Muscle layer of colon (tissue), 2 donors: ENCODE measurements at regions not wholly inside any gene's neighbourhood (a gene's known extent, or its start where the extent isn't known, plus 50 kb on each side); places are given as distances from the start of the nearest gene placed in this dataset.

Experiments used
- H3K27ac ChIP-seq: one replicate; pipeline ENCODE4 v1.7.0; 2013; ENCODE audit warnings: low read depth, mild to moderate bottlenecking, low read length, moderate library complexity
- H3K27me3 ChIP-seq, 2 donors: one replicate each; pipeline ENCODE4 v1.7.0; 2013; ENCODE audit warnings: low read length in 2 of 2, mild to moderate bottlenecking in 2 of 2; ENCODE audit not compliant: insufficient read depth in 2 of 2, control insufficient read depth in 1 of 2
- H3K36me3 ChIP-seq: one replicate; pipeline ENCODE4 v1.7.0; 2013; ENCODE audit warnings: mild to moderate bottlenecking, low read length; ENCODE audit not compliant: insufficient read depth
- H3K4me1 ChIP-seq: one replicate; pipeline ENCODE4 v1.7.0; 2013; ENCODE audit warnings: mild to moderate bottlenecking, low read length; ENCODE audit not compliant: insufficient read depth
- H3K4me3 ChIP-seq, 2 donors: one replicate each; pipeline ENCODE4 v1.7.0; 2013; ENCODE audit warnings: low read length in 2 of 2, low read depth in 1 of 2, mild to moderate bottlenecking in 1 of 2, moderate library complexity in 1 of 2
- H3K9ac ChIP-seq: one replicate; pipeline ENCODE4 v1.7.0; 2013; ENCODE audit warnings: low read length
- H3K9me3 ChIP-seq: one replicate; pipeline ENCODE4 v1.7.0; 2013; ENCODE audit warnings: mild to moderate bottlenecking, low read length
- donor health status: abdominal sarcoma.
- donor health status: Adenocarcinoma of cecum.

GRCh38 chr13:107342747-107343146 is 774.8 kb upstream of the ARGLU1 start:
- no peaks in the 10 kb centered on the region for H3K36me3 ChIP-seq
- H3K4me1 ChIP-seq = no peaks in the 10 kb centered on the region
- H3K27ac ChIP-seq = no peak overlapping the region
- no peak overlapping the region for H3K4me3 ChIP-seq
- H3K9ac ChIP-seq = no peak overlapping the region
- no peaks in the 10 kb centered on the region for H3K9me3 ChIP-seq
- no peaks in the 10 kb centered on the region for H3K27me3 ChIP-seq

- Histone ChIP-seq H3K9me3 (no peaks in the 10 kb centered on the region), H3K27me3 (no peaks in the 10 kb centered on the region), H3K27ac (no peak overlapping the region), H3K9ac (no peak overlapping the region), H3K36me3 (no peaks in the 10 kb centered on the region), H3K4me3 (no peak overlapping the region), H3K4me1 (no peaks in the 10 kb centered on the region)
Observed at GRCh38 chr13:107339209-107339608, 771.3 kb upstream of the ARGLU1 start.

- H3K36me3 ChIP-seq = no peaks in the 10 kb centered on the region
- no peaks in the 10 kb centered on the region for H3K27me3 ChIP-seq
- no peaks in the 10 kb centered on the region for H3K9me3 ChIP-seq
- no peak overlapping the region for H3K27ac ChIP-seq
- no peak overlapping the region for H3K4me3 ChIP-seq
- no peak overlapping the region for H3K9ac ChIP-seq
- H3K4me1 ChIP-seq = no peaks in the 10 kb centered on the region
Observed at GRCh38 chr13:107332188-107332587, 764.3 kb upstream of the ARGLU1 start.

GRCh38 chr13:107331359-107331758 is 763.4 kb upstream of the ARGLU1 start:
- Histone ChIP-seq H3K4me1 (no peaks in the 10 kb centered on the region), H3K27ac (no peak overlapping the region), H3K9me3 (no peaks in the 10 kb centered on the region), H3K4me3 (no peak overlapping the region), H3K36me3 (no peaks in the 10 kb centered on the region), H3K9ac (no peak overlapping the region), H3K27me3 (no peaks in the 10 kb centered on the region)

GRCh38 chr13:107330484-107330883 is 762.5 kb upstream of the ARGLU1 start:
- H3K4me3 ChIP-seq = no peak overlapping the region
- H3K9me3 ChIP-seq = no peaks in the 10 kb centered on the region

GRCh38 chr13:107329991-107330390 is 762.1 kb upstream of the ARGLU1 start:
- H3K27me3 ChIP-seq = no peaks in the 10 kb centered on the region
- H3K4me3 ChIP-seq = no peak overlapping the region
- H3K36me3 ChIP-seq = no peaks in the 10 kb centered on the region
- H3K9me3 ChIP-seq = no peaks in the 10 kb centered on the region
- H3K4me1 ChIP-seq = no peaks in the 10 kb centered on the region
- no peak overlapping the region for H3K27ac ChIP-seq
- no peak overlapping the region for H3K9ac ChIP-seq

More at GRCh38 chr13:107330484-107330883, 762.5 kb upstream of the ARGLU1 start:
- no peak overlapping the region for H3K27ac ChIP-seq
- no peaks in the 10 kb centered on the region for H3K27me3 ChIP-seq
- no peaks in the 10 kb centered on the region for H3K36me3 ChIP-seq
- H3K4me1 ChIP-seq = no peaks in the 10 kb centered on the region
- H3K9ac ChIP-seq = no peak overlapping the region

- no peaks in the 10 kb centered on the region for H3K4me1 ChIP-seq
- no peaks in the 10 kb centered on the region for H3K36me3 ChIP-seq
- H3K4me3 ChIP-seq = no peak overlapping the region
- H3K27ac ChIP-seq = no peak overlapping the region
- no peak overlapping the region for H3K9ac ChIP-seq
- H3K27me3 ChIP-seq = no peaks in the 10 kb centered on the region
- H3K9me3 ChIP-seq = no peaks in the 10 kb centered on the region
Observed at GRCh38 chr13:107324416-107325204, 756.7 kb upstream of the ARGLU1 start.

GRCh38 chr13:107322228-107322627 is 754.3 kb upstream of the ARGLU1 start:
- Histone ChIP-seq H3K4me1 (no peaks in the 10 kb centered on the region), H3K27me3 (no peaks in the 10 kb centered on the region), H3K27ac (no peak overlapping the region), H3K36me3 (no peaks in the 10 kb centered on the region), H3K9me3 (no peaks in the 10 kb centered on the region), H3K9ac (no peak overlapping the region), H3K4me3 (no peak overlapping the region)

GRCh38 chr13:107305178-107305577 is 737.2 kb upstream of the ARGLU1 start:
- Histone ChIP-seq H3K4me3 (no peak overlapping the region), H3K27ac (no peak overlapping the region), H3K4me1 (no peaks in the 10 kb centered on the region), H3K36me3 (no peaks in the 10 kb centered on the region), H3K9me3 (no peaks in the 10 kb centered on the region), H3K9ac (no peak overlapping the region), H3K27me3 (no peaks in the 10 kb centered on the region)

GRCh38 chr13:107301724-107302374 is 733.9 kb upstream of the ARGLU1 start:
- Histone ChIP-seq H3K9ac (no peak overlapping the region), H3K4me3 (no peak overlapping the region), H3K9me3 (no peaks in the 10 kb centered on the region), H3K27me3 (no peaks in the 10 kb centered on the region), H3K27ac (no peak overlapping the region), H3K4me1 (no peaks in the 10 kb centered on the region), H3K36me3 (no peaks in the 10 kb centered on the region)

GRCh38 chr13:107299717-107300116 is 731.8 kb upstream of the ARGLU1 start:
- H3K4me1 ChIP-seq = no peaks in the 10 kb centered on the region

GRCh38 chr13:107296804-107297203 is 728.9 kb upstream of the ARGLU1 start:
- no peak overlapping the region for H3K4me3 ChIP-seq
- no peaks in the 10 kb centered on the region for H3K27me3 ChIP-seq
- H3K9me3 ChIP-seq = no peaks in the 10 kb centered on the region
- no peak overlapping the region for H3K27ac ChIP-seq
- no peak overlapping the region for H3K9ac ChIP-seq
- no peaks in the 10 kb centered on the region for H3K4me1 ChIP-seq
- no peaks in the 10 kb centered on the region for H3K36me3 ChIP-seq

More at GRCh38 chr13:107299717-107300116, 731.8 kb upstream of the ARGLU1 start:
- no peaks in the 10 kb centered on the region for H3K9me3 ChIP-seq
- H3K27me3 ChIP-seq = no peaks in the 10 kb centered on the region
- H3K4me3 ChIP-seq = no peak overlapping the region
- no peak overlapping the region for H3K9ac ChIP-seq
- no peak overlapping the region for H3K27ac ChIP-seq
- no peaks in the 10 kb centered on the region for H3K36me3 ChIP-seq
